HEK293T (cell line): ENCODE measurements at regions not wholly inside any gene's neighbourhood (a gene's known extent, or its start where the extent isn't known, plus 50 kb on each side); places are given as distances from the start of the nearest gene placed in this dataset.

Experiments used
- ELF4 ChIP-seq: fragments of 450-650 bp; IDR thresholded peaks from 2 replicates; pipeline ENCODE4 v1.6.1; 2017; ENCODE audit warnings: antibody characterized with exemption
- NFRKB ChIP-seq: fragments of 450-650 bp; IDR thresholded peaks from 2 replicates; pipeline ENCODE4 v1.6.1; 2016; ENCODE audit warnings: mild to moderate bottlenecking, moderate library complexity
- SP1 ChIP-seq: fragments of 450-650 bp; IDR thresholded peaks from 2 replicates; pipeline ENCODE4 v1.6.1; 2017
- SUZ12 ChIP-seq: fragments of 450-650 bp; IDR thresholded peaks from 2 replicates; pipeline ENCODE4 v1.6.1; 2016; ENCODE audit warnings: mild to moderate bottlenecking
- ZNF384 ChIP-seq: fragments of 450-650 bp; IDR thresholded peaks from 2 replicates; pipeline ENCODE4 v1.6.1; 2016

- no peak for TF ChIP-seq ELF4
- TF ChIP-seq SP1 = no peak
- no peak for TF ChIP-seq SUZ12
- TF ChIP-seq ZNF384 = no peak
- no peak for TF ChIP-seq NFRKB
Measured at GRCh38 chr11:42444406-42444805, 867.4 kb upstream of the API5 start.
